PC-3 (cell line): ENCODE measurements at regions not wholly inside any gene's neighbourhood (a gene's known extent, or its start where the extent isn't known, plus 50 kb on each side); places are given as distances from the start of the nearest gene placed in this dataset.

Experiments used
- CTCF ChIP-seq: fragments of 300-600 bp; sonication (generic); conservative IDR thresholded peaks from 2 replicates; pipeline ENCODE4 v1.5.1; 2017; ENCODE audit warnings: antibody characterized with exemption, low read depth, mild to moderate bottlenecking, low read length
- EZH2 ChIP-seq: fragments of 300-600 bp; sonication (generic); IDR thresholded peaks from one replicate; pipeline ENCODE4 v1.6.1; 2017; ENCODE audit warnings: antibody characterized with exemption, mild to moderate bottlenecking, low read length; ENCODE audit not compliant: unreplicated experiment
- EZH2phosphoT487 ChIP-seq: fragments of 300-600 bp; sonication (generic); IDR thresholded peaks from 2 replicates; pipeline ENCODE4 v1.6.1; 2018; ENCODE audit warnings: mild to moderate bottlenecking, antibody characterized with exemption, low read length, borderline replicate concordance

- TF ChIP-seq EZH2: no peak
- no peak for TF ChIP-seq EZH2phosphoT487
- TF ChIP-seq CTCF: no peak
Measured at GRCh38 chr2:18412980-18413675, 147.3 kb downstream of the RDH14 start.
